ENCODE measurements at regions not wholly inside any gene's neighbourhood (a gene's known extent, or its start where the extent isn't known, plus 50 kb on each side); places are given as distances from the start of the nearest gene placed in this dataset.
A peak's percentile ranks its signal among the peaks of the same experiment; 100 is the strongest.

DNA sequence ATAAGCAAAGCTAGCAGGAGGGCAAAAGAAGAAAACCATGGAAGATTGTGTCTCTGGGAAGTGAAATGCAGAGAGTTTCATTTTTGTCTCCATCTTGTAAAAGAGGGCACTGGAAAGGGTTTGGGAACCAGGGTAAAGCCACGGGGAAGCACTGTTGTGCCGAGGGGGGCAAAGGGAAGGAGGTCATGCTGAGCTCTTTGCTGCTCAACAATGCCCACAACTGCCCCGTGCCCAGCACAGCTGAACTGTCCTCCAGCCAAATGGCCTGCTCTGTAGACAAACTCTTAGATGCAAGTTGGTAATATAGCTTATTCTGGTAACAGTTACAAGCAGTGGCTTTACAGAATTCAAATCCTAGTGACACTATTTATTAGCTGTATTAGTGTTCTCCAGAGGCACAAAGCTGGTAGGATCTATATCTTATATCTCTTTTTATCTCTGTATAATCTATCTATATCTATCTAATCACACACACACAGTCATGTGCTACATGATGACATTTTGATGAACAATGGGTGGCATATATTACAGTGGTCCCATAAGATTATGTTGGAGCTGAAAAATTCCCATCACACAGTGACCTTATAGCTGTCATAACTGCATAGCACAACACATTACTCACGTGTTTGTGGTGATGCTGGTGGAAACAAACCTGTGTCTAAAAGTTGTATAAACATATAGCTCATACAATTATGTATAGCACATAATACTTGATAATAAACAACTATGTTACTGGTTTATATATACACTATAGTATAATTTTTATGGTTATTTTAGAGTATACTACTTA is 203.4 kb upstream of the DDHD1 start:
- no peak for DNase-seq (ENCODE audit: low spot score)

DNA sequence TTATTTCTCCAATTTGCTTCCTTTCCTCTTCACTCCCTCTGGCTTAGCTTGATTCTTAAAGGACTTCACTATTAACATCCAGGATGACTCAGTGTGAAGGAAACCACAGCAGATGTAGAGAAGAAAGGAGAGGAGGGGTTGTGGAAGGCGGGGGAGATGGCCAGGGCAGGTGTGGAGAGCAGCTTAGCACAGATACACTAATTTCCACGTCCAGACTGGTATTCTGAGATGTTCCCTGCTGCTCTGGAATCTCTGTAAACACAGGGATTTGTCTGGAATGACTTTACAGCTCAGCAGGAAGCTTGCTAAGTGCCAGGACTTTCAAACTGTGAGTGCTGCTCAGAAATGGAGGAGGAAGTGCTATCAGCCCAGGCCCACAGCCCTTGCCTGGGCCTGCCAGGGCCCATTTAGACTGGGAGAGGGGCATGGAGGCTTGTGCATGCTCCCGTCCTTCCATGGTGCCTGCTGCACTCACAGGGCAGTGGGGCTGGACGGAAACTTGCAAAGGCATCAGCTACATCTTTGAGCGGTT is 202.5 kb upstream of the DDHD1 start:
- DNase-seq (ENCODE audit: low spot score) = peak; percentile 57

DNA sequence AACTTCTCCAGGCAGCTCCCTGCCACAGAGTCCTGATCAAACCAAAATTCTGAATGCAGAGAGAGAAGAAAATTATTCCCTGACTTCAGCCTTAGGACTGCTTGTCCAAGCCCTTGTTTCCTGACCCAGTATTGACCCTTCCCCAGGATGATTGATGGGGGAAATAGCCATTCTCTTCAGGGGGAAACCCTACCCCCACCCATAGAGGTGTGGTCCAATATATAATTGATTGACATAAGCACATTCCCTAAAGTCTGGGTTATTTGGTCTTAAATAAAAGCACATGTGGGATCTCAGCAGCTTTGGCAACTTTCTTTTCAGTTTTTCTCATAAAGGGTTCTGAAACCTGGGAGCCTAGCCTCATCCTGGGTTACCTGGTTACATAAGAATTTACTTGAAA is 201.2 kb upstream of the DDHD1 start:
- DNase-seq (ENCODE audit: low spot score) = no peak

DNA sequence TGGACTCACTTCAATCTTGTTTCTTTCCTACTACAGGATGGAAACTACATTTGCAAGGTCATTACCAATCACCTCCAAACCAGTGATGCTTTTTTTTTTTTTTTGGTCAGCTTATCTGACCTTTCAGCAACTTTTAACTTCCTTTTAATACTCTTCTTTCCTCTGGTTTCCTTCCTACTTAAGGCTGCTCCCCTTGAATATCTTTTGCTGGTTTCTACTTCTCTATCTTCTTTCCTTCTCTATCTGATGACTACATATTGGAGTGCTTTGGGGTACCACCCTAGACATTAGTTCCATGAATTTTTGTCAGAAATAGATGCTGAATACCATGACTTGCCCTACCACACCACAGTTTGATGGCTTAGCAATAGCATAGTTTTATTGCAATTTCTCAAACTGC is 197.7 kb upstream of the DDHD1 start:
- no peak for DNase-seq (ENCODE audit: low spot score)

DNA sequence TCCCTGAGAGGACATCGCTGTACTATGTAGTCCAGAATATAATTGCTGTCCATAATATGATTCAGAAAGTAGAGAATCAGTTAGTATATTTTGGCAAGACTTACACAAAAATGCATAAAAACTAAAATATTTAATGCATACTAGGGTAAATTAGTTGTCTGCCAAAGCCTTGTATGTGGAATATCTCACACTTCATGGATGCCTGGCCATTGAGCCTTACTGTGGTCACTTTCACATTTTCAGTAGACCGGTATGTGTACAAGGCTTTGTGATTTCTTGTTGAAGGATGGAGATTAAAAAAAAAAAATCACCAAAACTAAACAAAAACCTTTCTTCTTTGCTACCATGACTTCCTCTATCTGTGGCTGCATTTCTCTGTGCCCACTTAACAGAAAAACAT is 197.3 kb upstream of the DDHD1 start:
- no peak for DNase-seq (ENCODE audit: low spot score)

DNA sequence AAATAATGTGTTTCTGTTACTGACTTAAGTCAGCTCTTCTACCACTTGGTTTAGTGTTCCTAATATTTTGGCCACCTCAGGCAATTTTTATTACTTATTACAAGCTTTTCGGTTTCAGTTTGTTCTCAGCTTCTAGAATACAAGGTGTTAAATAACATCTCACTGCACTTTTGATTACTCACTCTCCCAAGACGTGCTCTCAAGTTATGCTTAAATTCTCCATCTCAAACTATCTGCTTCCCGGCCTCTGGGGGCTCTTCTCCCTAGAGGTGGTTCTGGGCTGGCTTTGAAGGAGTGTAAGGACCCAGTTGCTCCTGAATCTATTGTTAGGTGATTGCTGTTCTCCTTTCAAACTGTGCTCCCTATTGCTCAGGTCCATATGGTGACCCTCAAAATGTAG is 193.9 kb upstream of the DDHD1 start:
- DNase-seq (ENCODE audit: low spot score) = no peak

DNA sequence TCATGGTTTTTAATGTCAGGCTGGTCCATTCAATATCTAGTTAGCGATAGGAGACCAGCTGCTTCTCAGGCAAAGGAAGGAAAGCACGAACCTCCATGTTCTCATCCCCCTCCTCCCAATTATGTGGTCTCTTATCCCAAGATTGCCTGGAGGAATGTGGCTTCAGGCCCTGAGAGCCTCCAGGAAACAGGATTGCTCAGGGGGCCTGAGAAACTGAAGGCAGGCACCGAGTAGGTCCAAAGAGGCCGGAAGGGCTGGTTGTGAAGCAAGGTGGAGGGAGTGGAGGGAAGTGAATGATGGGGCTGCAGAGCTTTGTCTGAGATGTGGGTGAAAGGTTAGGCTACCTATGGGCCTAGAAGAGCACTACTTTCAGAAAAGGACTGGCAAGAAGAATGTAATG is 188.2 kb upstream of the DDHD1 start:
- DNase-seq (ENCODE audit: low spot score) = no peak

DNA sequence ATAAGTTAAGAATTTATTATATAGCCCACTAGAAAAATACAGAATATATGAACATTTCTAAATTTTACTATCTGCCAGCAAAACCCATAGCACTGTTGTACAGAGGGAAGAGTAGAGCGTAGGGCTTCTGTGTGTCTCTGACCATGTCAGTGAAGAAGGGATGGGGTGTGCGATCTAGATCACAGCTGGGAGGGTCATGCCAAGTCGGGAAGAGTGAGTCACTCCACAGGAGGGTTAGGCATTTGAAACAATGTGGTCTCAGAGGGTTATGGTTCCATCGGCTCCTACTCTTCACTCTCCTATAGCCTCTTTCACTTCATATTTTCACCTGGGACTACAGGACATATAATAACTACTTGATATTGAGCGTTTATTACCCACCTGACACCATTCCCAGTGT is 185.1 kb upstream of the DDHD1 start:
- peak; percentile 18 for DNase-seq (ENCODE audit: low spot score)

DNA sequence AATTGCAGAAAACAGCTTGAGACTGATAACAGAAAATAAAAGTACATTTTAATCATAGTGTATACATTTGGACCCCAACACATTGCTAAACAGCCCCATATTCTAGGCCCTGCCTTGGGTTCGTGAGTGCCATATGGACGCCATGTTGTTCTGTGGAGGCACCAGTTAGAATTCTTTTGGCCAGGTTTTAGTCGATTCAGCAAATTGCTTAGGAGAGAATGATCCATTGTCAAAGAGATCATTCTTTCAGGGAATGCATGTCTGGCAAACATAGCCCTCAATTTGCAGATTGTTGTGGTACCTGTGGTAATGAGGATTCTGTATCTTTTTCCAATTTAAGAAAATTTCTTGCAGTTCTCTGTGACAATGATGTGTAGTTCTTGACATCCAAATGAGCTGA is 183.6 kb upstream of the DDHD1 start:
- DNase-seq (ENCODE audit: low spot score) = no peak

DNA sequence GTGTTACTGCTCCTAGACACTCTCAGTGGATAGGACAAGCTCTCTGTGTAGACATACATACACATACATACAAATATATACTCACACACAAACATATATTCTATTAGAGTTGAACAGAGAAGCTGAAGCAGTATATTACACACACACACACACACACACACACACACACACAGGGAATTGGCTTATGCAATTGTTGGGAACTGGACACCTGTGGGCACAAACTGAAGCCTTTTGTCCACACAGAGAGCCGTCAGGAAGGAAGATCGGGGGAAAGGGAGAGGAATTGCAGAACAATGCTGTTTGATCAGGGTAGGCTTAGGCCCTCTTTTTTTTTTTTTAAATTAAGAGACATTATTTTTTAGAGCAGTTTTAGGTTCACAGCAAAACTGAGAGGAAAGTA is 180.7 kb upstream of the DDHD1 start:
- no peak for DNase-seq (ENCODE audit: low spot score)

DNA sequence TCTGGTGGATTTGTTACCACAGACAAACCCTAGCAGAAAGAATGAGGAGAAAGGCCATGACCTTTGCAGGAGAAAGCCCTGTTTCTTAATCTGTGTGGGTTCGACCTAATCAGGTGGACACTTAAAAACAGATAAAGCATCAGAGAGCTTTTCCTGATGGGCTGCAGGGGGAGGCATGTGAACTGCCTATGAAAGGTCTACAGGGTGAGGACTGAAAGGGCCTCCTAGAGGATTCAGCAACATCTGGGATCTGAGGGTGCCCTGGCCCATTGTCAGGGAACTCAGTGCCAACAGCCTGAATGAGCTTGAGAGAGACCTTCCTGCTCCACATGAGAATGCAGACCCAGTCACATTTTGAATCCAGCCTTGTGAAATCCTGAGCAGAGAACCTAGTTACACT is 178.8 kb upstream of the DDHD1 start:
- no peak for DNase-seq (ENCODE audit: low spot score)

DNA sequence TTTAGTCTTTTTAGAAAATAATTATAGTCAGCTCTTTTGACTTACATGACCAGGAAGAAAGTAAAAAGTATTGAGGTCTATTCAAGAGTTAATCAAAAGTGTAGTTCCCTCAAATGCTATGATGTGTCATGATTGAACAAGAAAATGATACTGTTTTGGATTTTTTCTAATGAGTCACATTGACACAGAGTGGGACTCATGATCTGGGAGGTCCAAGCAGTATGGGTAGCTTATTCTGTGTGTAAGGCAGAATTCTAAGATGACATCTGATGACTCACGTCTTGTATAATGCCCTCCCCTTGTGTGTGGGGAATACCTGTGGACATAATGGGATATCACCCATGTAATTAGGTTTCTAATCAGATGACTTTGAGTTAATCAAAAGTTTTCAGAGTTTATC is 178.1 kb upstream of the DDHD1 start:
- peak; percentile 23 for DNase-seq (ENCODE audit: low spot score)

DNA sequence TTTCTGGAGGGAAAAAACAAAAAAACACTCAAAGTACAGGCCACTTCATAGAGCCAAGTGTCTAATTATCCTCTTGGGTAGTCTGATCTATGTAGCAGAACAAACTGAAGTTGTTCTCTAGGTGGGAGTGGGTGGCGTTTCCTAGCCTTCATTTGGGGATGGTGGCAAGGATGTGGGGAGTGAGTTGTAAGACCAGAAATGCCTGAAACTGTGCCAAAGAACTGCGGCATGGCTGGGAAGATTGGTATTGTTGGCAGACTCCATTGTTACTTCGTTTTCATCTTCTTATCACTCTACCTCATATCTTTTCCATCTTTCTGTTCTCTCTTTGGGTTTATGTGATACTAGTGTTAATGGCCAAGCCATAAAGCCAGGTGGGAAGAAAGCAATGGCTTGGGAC is 177.3 kb upstream of the DDHD1 start:
- no peak for DNase-seq (ENCODE audit: low spot score)

DNA sequence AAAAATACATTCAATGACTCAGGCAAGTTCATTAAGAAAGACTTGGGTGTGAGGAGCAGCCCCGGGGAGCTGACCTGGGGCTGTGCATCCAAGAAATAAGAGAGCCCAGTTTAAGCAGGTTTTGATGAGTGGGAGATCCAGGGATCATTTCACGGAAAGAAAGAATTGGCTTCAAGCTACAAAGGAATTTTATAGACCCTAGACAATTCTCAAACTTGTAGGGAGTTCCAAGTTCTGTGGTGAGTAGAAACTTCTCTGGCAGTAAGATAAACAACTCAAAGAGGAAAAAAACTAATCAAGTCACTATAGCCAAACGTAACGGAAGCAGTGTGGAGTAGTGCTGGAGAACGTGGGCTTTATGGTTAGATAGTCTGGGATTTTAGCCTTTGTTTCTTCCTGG is 175.7 kb upstream of the DDHD1 start:
- no peak for DNase-seq (ENCODE audit: low spot score)

DNA sequence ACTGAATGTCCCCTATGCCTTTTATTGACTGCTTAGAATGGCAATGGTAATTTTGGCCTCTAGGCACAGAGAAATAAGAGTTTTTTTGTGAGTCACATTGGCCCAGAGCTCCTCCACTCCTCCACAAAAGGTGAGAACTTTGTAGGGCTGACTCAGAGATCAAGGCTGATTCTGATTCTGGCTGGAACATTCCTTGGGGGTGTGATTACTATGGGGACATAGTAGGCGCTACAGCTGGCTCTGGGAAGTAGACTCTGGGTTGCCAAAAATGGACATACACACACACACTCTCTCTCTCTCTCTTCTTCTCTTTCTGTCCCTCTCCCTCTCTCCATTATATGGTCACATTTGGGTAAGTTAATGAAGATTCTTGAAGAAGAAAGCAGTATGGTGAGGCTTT is 174.6 kb upstream of the DDHD1 start:
- DNase-seq (ENCODE audit: low spot score) = no peak

DNA sequence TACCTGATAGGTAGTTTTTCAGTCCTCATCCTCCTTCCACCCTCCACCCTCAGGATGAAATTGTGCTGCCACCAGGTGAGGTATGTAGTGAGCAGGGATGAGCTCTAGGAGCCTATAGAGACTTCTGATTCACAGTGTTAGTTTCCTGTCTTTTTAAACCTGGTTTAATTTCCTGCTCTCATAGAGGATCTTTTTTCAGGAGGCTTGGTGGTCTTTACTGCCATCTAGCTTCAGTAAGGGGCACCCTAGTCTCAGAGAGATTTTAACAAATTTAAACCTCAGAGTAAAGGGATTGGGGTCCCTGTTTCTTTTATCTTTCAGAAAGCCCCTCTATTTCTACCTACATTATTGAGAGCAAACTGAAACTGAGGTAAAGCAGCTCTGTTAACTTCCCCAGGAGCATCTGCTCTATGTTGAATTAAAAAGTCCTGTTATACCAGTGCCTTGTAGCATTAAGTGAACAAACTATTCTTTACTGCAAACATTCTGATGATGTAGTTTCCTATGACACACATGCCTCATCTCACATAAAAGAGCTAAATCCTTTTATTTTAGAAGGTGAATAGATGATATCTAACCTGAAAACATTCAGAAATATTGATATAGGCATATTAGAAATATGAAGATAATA is 172.2 kb upstream of the DDHD1 start:
- no peak for DNase-seq (ENCODE audit: low spot score)

DNA sequence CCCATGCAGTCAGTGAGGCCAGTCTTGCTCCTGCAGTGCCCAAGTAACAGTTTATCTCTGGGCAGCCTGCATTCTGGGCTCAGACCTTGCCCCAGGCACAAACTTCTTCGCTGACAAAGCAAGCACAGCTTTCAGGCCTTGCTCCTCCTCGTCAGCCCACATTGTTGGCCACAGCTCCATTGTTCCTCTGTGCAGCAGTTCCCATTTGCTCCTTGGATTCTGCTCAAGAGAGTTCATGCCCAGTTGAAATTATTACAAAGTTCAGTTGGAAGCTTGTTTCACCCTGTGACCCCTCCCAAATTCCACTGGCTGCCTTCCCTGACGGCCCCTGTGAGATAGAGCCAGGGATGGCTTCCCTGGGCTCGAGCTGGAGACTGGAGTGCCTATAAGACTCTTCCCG is 163.4 kb upstream of the DDHD1 start:
- DNase-seq (ENCODE audit: low spot score) = no peak

DNA sequence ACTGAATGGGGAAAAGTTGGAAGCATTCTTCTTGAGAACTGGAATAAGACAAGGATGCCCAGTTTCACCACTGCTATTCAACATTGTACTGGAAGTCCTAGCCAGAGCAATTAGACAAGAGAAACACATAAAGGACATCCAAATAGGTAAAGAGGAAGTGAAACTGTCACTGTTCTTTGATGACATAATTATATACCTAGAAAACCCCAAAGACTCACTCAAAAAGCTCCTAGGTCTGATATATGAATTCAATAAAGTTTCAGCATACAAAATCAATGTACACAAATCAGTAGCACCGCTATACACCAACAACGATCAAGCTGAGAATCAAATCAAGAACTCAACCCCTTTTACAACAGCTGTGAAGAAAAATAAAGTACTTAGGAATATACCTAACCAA is 157.3 kb upstream of the DDHD1 start:
- no peak for DNase-seq (ENCODE audit: low spot score)

DNA sequence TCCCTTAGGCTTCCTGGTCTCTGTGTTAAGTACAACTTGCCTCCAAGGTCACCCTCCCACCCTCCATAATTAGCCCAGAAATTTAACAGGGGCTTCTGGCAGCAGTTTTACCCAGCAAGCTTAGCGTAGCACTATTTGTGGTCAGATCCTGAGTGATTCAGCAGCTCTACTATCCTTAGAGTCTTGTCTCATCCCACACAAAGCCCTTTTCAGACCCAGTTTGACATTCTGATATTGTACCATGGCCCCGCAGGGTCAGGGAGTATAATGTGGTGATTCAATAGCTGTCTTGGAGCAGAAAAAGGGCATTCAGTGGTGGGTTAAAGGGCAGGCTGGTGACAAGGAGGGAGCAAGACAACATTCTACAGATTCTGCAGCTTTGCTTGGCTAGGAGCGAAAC is 153.8 kb upstream of the DDHD1 start:
- peak; percentile 27 for DNase-seq (ENCODE audit: low spot score)

DNA sequence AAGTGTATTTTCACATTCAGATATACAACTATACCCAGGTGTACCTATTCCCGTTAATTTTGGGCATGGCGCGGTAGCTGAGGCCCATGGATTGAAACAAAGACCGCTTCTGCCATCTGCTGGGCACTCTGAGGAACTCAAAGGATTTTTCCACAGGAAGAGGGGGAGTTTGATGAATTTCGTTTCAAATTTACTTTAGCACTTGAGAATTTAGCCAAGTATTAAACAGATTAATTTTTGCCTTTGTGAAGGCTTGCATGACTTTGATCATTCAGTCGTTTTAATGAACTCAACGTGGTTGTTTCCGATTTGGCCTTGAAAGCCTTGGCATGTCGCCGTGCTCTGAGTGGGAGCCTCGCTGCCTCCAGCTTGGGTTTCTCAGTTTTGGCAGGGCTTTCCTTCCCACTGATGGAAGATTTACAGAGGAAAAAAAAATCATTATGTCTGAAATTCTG is 153.2 kb upstream of the DDHD1 start:
- DNase-seq (ENCODE audit: low spot score) = peak; percentile 74

DNA sequence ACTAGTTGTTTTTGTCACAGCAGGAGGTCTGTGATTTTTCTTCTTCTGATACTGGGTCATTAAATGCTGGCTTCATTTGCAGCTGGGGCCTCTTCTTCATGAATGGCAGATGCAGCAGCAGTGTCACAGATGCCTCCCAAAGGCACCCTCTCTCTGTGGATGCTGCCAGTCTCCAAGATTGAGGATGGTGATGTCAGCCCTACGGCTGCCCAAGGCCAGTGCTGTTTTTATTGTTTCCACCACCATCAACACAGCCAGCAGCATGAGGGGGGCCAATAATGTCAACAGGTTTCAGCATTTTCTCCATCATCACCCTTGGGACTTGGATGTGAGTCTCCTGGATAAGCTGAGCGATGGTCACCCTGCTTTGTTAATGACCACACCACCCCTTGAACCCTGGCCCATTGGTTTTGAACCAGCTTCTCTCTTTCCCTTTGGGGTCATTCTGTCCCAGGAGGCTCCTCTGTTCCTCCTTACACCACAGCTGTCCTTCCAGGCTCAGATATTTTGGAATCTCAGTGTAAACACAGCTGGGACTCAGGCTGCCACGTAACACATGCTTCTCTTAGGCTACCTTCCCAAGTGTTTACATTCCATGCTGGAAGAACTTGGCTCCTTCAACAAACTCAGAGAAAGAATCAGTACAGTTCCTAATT is 151.7 kb upstream of the DDHD1 start:
- no peak for DNase-seq (ENCODE audit: low spot score)

DNA sequence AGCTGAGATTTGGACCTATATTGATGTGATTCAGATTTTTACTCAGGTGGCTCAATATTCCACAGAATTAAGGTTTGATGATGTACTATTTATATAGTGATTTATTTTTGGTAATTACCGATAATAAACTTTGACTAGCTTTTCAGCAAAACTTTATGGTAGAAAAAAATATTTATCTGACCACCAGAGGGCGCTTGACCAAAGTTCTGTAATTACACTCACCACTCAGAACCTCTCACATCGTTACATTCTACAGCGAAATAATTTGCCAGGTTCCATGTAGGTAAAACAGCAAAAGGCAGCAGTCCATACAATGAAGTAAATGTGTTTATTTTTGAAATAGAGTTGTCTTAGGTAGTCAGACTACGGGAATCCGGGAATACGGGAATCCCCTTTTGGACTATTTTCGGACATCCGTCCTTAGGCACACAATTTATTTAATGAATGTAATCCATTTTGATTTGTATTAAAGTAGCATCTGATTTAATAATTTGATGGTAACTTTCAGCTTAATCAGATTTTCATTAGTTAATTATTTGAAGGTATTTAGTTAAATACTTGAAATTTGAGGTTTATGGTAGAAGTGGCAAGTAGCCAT is 143.0 kb upstream of the DDHD1 start:
- DNase-seq (ENCODE audit: low spot score) = peak; percentile 53

DNA sequence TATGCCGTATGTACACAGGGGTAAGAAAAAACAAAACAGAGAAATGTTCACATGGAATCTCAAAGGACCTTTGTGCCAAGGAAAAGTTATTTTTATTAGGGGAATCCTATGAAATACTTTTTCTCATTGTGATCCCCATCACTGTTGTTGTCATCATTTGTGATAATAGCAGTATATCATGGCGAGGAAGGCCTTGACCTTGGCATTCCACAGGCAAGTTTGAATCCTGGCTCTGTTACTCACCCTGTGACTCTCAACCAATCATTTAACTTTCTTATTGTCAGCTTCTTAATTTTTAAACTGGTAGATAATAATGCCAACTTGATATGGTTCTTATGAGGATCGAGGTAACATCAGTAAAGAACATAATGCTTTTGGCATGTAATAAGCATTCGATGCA is 142.2 kb upstream of the DDHD1 start:
- DNase-seq (ENCODE audit: low spot score) = no peak
